Left lung (tissue), 4 donors: ENCODE measurements at regions not wholly inside any gene's neighbourhood (a gene's known extent, or its start where the extent isn't known, plus 50 kb on each side); places are given as distances from the start of the nearest gene placed in this dataset.

Source experiments
- ATAC-seq: fragments of 200-7000 bp; cut with Tn5 transposase; one replicate; pipeline ENCODE4 v1.9.1; 2020; ENCODE audit warnings: moderate library complexity
- DNase-seq, 4 donors: peaks; one replicate each; pipeline ENCODE4 v3.0.0-alpha.2; 2013 to 2020
- H3K27ac ChIP-seq, 2 donors: fragments of 200-600 bp; sonication (generic) in 1 of 2; one replicate each; pipeline versions ENCODE4 v1.5.0 to v1.8.0; 2020 to 2021
- H3K27me3 ChIP-seq, 2 donors: fragments of 200-600 bp; sonication (generic) in 1 of 2; one replicate each; pipeline versions ENCODE4 v1.5.0 to v1.8.0; 2020 to 2021
- H3K36me3 ChIP-seq, 2 donors: fragments of 200-600 bp; sonication (generic) in 1 of 2; one replicate each; pipeline versions ENCODE4 v1.5.0 to v1.8.0; 2020 to 2021
- H3K4me1 ChIP-seq, 2 donors: fragments of 200-600 bp; one replicate each; pipeline ENCODE4 v1.8.0; 2021
- H3K4me3 ChIP-seq, 2 donors: fragments of 200-600 bp; sonication (generic) in 1 of 2; one replicate each; pipeline versions ENCODE4 v1.5.0 to v1.8.0; 2020 to 2021; ENCODE audit warnings: mild to moderate bottlenecking in 1 of 2
- H3K9me3 ChIP-seq, 2 donors: fragments of 200-600 bp; sonication (generic) in 1 of 2; one replicate each; pipeline versions ENCODE4 v1.5.0 to v1.8.0; 2020 to 2021
- CTCF ChIP-seq, 2 donors: fragments of 200-600 bp; sonication (generic) in 1 of 2; IDR thresholded peaks; one replicate each; pipeline versions ENCODE4 v1.5.0 to v1.8.0; 2021; ENCODE audit warnings: antibody characterized with exemption in 2 of 2
- intact Hi-C, 2 donors: fragments of 100-400 bp; cut with DNase I; formaldehyde crosslinking; loops; one replicate each; pipeline versions ENCODE4 v1.11.2 to v1.14.2; 2022
- donor health status: DM: no; HTN: yes; CAD: no.
- donor health status: DM: no; HTN: no; CAD: no.

- Histone ChIP-seq H3K27ac (peak overlapping the region in 1 of 2 donors; percentile 10), H3K9me3 (no peaks in the 10 kb centered on the region), H3K4me3 (no peak overlapping the region), H3K36me3 (no peaks in the 10 kb centered on the region), H3K4me1 (peaks cover 21 to 46% of the 10 kb centered on the region in 2 donors), H3K27me3 (no peaks in the 10 kb centered on the region)
- ATAC-seq: no peak
- DNase-seq: no peak
- intact Hi-C loops: no loop called here
- TF ChIP-seq CTCF (IDR thresholded peaks at IDR 0.05): no peak
Observed at GRCh38 chr12:92502417-92503028, 200.3 kb upstream of the PLEKHG7 start.

- no peak for TF ChIP-seq CTCF (IDR thresholded peaks at IDR 0.05)
- no peak for ATAC-seq
- H3K27ac ChIP-seq: no peak overlapping the region
- no peaks in the 10 kb centered on the region for H3K4me1 ChIP-seq
- H3K36me3 ChIP-seq: no peaks in the 10 kb centered on the region
- no peaks in the 10 kb centered on the region for H3K27me3 ChIP-seq
- no peak overlapping the region for H3K4me3 ChIP-seq
- no peak for DNase-seq
- intact Hi-C loops: no loop called here
- peaks cover 0 to 3% of the 10 kb centered on the region in 2 donors for H3K9me3 ChIP-seq
Observed at GRCh38 chr12:92496790-92497189, 206.0 kb upstream of the PLEKHG7 start.

- intact Hi-C loops: no loop called here
- TF ChIP-seq CTCF (IDR thresholded peaks at IDR 0.05): no peak
- Histone ChIP-seq H3K27ac (no peak overlapping the region), H3K27me3 (no peaks in the 10 kb centered on the region), H3K9me3 (peaks cover 0 to 4% of the 10 kb centered on the region in 2 donors), H3K4me3 (no peak overlapping the region), H3K4me1 (no peaks in the 10 kb centered on the region), H3K36me3 (no peaks in the 10 kb centered on the region)
- DNase-seq (no peak), ATAC-seq (no peak)
Observed at GRCh38 chr12:92495108-92495507, 207.7 kb upstream of the PLEKHG7 start.

GRCh38 chr12:92493816-92494215, 209.0 kb upstream of the PLEKHG7 start:
- ATAC-seq: no peak
- Histone ChIP-seq H3K4me3 (no peak overlapping the region), H3K36me3 (no peaks in the 10 kb centered on the region), H3K27ac (no peak overlapping the region), H3K9me3 (peaks cover 0 to 4% of the 10 kb centered on the region in 2 donors), H3K27me3 (no peaks in the 10 kb centered on the region), H3K4me1 (no peaks in the 10 kb centered on the region)
- no peak for DNase-seq
- no peak for TF ChIP-seq CTCF (IDR thresholded peaks at IDR 0.05)
- intact Hi-C loops: no loop called here

GRCh38 chr12:92492995-92493394, 209.8 kb upstream of the PLEKHG7 start:
- intact Hi-C loops: no loop called here
- ATAC-seq: no peak

More at GRCh38 chr12:92492995-92493394, 209.8 kb upstream of the PLEKHG7 start:
- Histone ChIP-seq H3K27me3 (no peaks in the 10 kb centered on the region), H3K4me1 (no peaks in the 10 kb centered on the region), H3K36me3 (no peaks in the 10 kb centered on the region), H3K4me3 (no peak overlapping the region), H3K27ac (no peak overlapping the region), H3K9me3 (peaks cover 0 to 4% of the 10 kb centered on the region in 2 donors)
- no peak for DNase-seq
- no peak for TF ChIP-seq CTCF (IDR thresholded peaks at IDR 0.05)
